GM18951 (cell line): ENCODE measurements at regions not wholly inside any gene's neighbourhood (a gene's known extent, or its start where the extent isn't known, plus 50 kb on each side); places are given as distances from the start of the nearest gene placed in this dataset.

Experiments used
- POLR2A ChIP-seq: IDR thresholded peaks from 4 replicates; pipeline ENCODE4 v1.6.1; 2011; ENCODE audit warnings: mild to moderate bottlenecking; ENCODE audit not compliant: insufficient read length, insufficient read depth; ENCODE audit errors: extremely low read depth
- in situ Hi-C: fragments of 300-500 bp; cut with MboI; formaldehyde crosslinking; loops from one replicate; pipeline ENCODE4 v1.12.0; 2022; ENCODE audit warnings: low sequenced_read_pairs, mixed read lengths, inconsistent platforms; ENCODE audit not compliant: unreplicated experiment

DNA sequence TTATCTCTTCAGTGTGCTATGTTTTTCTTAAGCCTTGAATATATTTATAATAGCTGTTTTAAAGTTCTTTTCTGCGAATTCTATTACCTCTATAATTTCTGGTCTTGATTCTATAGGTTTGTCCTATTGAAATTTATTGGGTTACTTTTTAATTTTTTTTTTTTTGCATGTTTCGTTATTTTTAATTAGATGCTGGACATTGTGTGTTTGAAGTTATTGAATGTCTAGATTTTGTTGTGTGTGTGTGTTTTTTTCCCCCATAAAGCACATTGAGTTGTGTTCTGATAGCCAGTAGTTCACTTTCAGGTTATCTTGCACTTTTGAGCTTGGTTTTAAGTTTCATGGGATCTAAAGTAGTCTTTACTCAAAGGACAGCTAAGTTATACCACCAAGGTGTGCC lies 394.9 kb downstream of the RPS24 start:
- no peak for TF ChIP-seq POLR2A
- in situ Hi-C loops, result no loop called here

DNA sequence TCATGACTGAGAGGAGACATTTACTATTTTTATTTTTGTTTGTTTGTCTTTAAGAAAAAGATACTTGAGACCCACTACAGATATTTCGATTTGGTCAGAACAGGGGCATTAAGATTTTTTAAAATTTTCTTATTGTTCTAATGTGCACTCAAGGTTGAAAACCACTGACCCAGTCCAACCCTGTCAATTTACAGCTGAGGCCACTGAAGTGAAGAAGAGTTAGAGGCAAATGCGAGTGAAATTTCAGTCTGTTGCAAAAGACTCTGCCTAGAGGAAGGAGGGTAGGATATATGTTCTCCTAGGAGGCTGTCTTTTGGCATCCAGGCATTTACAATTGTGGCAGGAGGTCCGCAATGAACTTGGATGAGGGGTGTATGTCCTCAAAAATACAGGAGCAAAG lies 396.3 kb downstream of the RPS24 start:
- no peak for TF ChIP-seq POLR2A
- in situ Hi-C loops, result no loop called here

- no peak for TF ChIP-seq POLR2A
- in situ Hi-C loops, result no loop called here
Measured at GRCh38 chr10:78432583-78432982, 398.9 kb downstream of the RPS24 start.

- TF ChIP-seq POLR2A, result no peak
- in situ Hi-C loops, result no loop called here
Measured at GRCh38 chr10:78433076-78433595, 399.5 kb downstream of the RPS24 start.

DNA sequence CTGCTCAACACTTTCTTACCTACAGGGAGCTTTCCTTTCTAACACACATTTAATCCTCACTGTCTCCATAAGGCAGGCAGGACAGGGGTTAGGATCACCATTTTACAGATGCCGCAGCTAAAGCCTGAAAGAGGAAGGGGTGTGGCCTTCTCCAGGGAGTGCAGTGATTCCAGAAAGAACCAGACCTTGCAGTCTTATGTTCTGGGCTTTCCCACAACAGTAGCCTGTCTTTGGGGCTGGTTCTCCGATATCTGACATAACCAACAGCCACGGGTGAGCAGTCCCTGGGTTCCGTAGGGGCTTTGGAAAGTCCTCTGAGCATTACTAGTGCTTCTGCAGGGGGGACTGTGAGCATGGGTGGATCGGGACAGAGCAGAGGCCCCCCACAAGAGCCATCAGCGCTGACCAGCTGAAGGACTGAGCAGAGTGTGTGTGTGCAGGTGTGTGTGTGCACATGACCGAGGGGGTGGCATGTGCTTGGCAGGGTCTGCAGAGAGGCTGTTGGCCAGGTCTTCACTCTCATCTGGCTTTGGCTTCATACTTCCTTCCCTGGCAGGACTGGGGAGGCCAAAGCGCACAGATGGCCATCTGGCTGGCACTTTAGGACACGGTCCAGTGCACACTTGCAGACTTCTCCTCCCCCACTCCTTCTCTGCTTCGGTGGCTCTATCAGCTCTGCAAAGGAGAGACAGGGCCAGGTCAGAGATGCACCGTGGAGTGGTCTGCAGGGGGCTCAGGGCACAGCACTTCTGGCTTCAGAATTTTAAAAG lies 400.3 kb downstream of the RPS24 start:
- in situ Hi-C loops, result no loop called here

GRCh38 chr10:78434886-78435285 lies 401.2 kb downstream of the RPS24 start:
- no peak for TF ChIP-seq POLR2A
- in situ Hi-C loops, result no loop called here

More for the DNA sequence above, 400.3 kb downstream of the RPS24 start:
- no peak for TF ChIP-seq POLR2A

DNA sequence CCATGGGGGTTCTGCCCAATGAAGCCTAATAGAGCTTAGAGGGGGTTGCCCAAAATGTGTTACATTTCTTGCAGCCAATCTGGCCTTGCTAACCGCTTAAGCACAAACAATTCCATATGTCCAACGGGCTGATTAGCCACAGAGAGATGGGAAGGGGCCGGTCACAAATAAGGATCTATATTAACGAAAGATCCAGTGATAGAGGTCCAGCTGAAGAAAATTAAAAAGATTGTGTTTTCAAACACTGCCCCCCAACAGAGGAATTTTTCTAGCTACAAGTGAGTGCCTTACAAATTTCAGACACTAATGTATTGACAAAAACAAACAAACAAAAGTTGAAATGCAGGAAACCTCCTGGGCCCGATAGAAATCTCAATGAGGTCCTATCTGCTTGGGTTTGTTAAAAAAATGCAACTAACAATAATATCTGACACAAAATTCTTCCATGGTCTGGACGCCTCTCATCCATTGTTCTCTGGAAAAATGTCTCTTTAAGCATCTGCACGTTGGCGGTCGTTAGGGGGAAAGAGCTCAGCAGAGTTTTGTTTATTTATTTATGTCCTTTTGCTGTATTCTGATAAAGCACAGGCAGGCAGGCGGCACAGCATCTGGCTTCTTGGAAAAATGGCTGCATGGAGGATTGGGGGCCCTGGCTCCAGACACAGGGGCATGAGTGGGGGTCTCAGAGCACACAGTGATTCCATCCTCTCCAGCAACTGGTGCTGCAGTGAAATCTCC lies 402.0 kb downstream of the RPS24 start:
- in situ Hi-C loops, result no loop called here
- no peak for TF ChIP-seq POLR2A

DNA sequence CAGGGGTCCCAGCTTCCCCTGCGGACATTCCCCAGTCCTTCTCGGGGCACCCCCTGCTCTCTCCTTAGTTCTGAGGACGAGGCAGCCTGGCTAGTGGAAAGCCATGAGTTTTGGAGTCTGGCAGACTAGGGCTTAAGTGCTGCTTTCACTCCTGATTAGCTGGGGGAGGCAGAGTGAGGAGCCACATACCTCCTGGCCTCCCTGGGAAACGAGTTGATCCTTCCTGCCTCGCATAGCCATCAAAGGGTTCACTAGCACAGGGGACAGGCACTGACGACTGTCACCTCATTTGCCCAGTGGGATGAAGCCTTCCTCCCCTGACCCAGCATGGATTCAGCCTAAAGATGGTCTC lies 402.5 kb downstream of the RPS24 start:
- no peak for TF ChIP-seq POLR2A
- in situ Hi-C loops, result no loop called here

- in situ Hi-C loops, result no loop called here
- no peak for TF ChIP-seq POLR2A
Measured at GRCh38 chr10:78436706-78437406, 403.2 kb downstream of the RPS24 start.

DNA sequence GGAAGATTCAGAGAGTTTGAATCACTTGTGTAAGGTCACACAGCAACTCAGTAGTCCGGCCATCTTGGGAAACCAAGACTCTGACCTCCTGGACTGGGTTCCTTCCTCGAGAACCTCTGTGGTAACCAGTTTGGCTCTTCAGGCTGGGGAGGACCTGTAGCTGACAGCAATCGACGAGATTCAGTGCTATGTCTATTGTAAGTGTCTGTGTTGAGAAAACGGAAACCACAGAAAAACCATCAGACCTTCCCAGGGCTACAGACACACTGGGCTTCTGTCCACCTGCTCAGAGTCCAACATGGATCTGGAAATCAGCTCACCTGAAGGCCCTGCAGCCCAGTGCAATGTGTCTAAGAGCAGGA lies 403.7 kb downstream of the RPS24 start:
- in situ Hi-C loops, result no loop called here
- TF ChIP-seq POLR2A, result no peak

- TF ChIP-seq POLR2A, result no peak
- in situ Hi-C loops, result no loop called here
Measured at GRCh38 chr10:78437998-78438906, 404.6 kb downstream of the RPS24 start.

DNA sequence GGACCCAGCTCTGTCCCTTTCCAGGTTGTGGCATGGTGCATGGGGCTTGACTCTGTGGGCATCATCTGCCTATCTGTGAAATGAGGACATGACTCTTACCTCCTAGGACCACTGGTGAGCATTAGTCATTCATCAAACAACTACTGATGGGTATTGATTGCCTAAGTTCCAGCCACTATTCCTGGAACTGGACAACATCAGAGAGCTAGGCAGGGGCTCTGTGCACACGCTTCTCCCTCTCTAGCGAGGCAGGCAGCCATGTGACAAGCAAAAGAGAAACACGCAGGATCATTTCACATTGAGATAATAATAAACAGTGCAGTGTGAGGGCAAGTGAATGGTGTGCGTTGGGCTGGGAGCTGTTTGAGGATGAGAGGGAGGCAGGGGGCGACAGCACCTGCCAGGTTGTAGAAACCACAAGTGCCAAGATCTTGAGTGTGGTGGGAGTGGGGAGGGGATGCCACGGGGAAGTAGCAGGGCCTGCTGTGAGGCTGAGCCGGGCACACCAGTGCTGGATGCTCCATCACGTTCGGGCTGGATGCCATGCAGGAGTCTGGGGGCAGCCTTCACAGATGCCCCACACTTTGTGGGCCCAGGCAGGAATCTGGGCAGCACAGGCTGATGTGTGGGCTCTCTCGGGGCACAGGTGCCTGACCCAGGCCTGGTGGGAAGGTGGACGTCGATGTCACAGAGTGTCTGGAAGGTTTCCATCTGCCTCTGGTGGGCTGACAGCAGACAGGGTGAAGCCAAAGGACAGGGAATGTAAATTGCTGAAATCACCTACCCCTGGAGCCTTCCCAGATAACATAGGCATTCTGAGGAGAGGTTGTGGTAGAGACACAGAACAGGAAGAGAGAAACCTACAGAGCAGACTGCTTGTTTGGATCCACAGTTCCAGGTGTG lies 405.5 kb downstream of the RPS24 start:
- in situ Hi-C loops, result no loop called here
- TF ChIP-seq POLR2A, result no peak
